NCI-H1436 (cell line): ENCODE measurements at regions not wholly inside any gene's neighbourhood (a gene's known extent, or its start where the extent isn't known, plus 50 kb on each side); places are given as distances from the start of the nearest gene placed in this dataset.

Source experiments
- DNase-seq: peaks from one replicate; lab custom pipeline; 2025; lab: John Stamatoyannopoulos, UW

DNA sequence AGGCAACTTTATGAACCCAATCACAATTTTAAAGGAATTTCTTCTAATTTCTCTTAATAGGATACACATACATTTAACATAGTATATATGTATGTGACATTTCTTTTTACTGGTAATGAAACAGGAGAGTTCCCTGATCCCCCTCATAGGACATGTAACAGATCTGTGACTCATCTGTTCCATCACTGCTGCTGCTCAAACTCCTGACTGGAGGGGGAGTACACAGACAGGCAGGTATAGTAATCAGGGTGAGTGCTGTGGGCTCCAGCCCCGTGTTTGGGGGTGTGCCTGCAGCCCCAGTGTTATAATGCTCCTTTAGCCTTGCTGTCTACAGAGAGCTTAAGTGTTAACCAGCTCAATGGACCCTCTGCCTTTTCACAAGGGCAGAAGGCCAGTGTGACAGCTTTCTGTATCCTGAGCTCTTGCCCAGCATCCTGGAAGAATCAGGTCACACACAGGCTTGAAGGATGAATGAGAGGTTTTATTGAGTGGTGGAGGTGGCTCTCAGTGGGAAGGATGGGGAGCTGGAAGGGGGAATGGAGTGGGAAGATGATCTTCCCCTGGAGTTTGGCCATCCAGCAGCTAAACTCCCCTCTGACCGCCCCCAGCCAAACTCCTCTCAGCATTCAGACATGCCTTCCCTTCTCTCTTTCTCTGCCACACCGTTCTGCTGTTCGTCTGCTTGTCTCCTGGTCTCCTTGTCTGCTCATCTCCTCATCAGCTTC is 161.3 kb downstream of the ZNF608 start:
- DNase-seq: no peak

DNA sequence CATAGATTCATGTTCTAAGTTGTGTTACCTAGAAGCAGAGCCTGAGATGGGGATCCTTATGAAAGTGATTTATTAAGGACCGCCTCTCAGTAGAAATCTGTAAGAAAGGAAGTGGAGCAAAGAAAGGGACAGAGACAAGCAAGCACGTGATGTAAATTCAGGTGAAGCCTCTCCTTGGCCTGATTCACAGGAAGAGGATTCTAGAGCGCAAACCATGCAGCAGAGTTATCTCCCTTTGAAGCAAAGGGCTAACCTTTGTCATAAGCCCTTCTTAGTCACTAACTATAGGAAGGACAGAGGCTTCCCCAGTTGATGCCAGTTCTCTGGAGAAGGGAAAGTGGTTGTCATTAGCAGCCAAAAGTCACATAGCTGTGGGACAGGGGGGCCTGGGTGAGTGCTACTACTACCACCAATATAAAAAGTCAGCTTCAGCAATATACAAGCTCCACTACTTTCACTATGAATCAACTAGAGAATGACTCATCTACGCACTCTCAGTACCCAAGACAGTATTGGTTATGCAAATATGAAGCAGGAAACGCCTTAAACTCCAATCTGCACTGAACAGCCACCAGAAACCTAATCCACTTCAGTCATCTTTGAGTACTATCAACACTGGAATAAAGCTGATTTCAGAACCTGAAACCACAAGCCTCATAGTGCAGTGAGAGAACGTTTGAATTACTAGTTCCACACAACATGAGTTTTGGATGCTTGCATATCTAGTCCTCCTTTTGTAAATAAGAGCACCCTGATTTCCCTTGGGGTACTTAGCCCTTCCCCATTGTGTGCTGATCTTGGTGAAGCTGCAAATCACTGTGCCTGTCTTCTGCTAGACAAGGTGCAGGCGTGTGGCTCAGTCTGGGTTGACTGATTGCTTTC is 162.7 kb downstream of the ZNF608 start:
- no peak for DNase-seq

GRCh38 chr5:124582561-124582840 is 163.9 kb downstream of the ZNF608 start:
- DNase-seq: no peak

- no peak for DNase-seq
Observed at GRCh38 chr5:124581738-124582560, 164.5 kb downstream of the ZNF608 start.

- no peak for DNase-seq
Observed at GRCh38 chr5:124580925-124581737, 165.3 kb downstream of the ZNF608 start.

DNA sequence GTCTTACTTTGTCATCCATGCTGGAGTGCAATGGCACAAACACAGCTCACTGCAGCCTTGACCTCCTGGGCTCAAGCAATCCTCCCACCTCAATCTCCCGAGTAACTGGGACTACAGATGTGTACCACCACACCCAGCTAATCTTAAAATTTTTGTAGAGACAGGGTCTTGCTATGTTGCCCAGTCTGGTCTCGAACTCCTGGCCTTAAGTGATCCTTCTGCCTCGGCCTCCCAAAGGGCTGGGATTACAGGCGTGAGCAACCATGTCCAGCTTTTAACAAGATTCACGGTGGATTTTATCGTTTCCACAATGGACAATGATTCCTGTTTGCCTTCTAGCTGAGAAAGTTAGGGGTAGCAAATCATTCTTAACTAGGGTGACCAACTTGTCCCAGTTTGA is 165.9 kb downstream of the ZNF608 start:
- no peak for DNase-seq

GRCh38 chr5:124576848-124577409 is 169.5 kb downstream of the ZNF608 start:
- no peak for DNase-seq

DNA sequence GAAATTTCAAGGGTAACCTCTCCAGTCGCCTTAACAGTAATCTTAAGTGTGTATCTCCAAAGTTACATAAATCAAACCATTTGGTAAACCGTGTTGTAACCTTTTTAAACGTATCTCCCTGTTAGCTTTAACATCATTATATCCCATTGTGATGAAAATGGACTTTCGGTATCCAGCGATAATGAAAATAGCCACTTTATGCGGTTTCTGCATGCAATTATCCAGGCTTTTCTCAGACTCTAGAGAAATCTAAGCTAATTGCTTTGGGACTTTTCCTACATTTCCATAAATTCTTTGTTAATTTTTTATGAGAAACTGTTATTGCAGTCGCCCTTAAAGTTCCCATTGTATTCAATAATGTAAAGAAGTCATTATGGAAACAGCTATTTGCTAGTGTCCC is 170.7 kb downstream of the ZNF608 start:
- no peak for DNase-seq

GRCh38 chr5:124574521-124575436 is 171.7 kb downstream of the ZNF608 start:
- DNase-seq: no peak

- DNase-seq: no peak
Observed at GRCh38 chr5:124572971-124573370, 173.5 kb downstream of the ZNF608 start.

GRCh38 chr5:124570285-124571035 is 176.0 kb downstream of the ZNF608 start:
- DNase-seq: no peak

DNA sequence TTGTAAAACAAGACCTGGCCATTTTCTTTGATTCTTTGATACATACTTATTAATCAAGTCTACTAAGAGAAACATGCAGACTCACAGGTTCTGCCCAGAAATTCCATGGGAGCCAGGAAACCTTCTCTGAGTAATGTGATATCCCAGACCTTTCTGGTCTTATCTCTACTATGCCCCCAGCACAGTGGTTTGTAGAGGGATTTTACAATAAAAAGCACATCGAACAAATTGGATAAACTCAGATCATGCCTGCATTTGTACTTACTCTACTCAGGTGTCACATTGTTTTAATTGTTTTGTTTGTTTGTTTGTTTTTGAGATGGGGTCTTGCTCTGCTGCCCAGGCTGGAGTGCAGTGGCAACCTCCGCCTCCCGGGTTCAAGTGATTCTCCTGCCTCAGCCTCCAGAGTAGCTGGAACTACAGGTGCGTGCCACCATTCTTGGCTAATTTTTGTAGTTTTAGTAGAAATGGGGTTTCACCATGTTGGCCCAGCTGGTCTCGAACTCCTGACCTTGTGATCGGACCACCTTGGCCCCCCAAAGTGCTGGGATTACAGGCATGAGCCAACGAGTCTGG is 179.5 kb downstream of the ZNF608 start:
- DNase-seq: no peak

DNA sequence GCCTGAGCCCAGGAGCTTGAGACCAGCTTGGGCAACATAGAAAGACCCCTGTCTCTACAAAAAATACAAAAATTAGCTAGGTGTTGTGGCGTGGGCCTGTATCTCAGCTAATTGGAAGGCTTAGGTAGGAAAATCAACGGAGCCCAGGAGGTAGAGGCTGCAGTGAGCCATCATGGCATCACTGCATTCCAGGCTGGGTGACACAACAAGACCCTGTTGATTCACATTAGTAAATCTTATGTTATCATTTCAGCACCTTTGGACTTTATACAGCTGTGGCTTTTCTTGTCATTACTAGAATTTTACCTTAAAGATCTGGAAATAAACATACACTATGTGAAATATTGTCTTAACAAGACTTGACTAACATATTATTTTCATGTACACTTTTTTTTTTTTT is 185.0 kb downstream of the ZNF608 start:
- DNase-seq: no peak

GRCh38 chr5:124560370-124560769 is 186.1 kb downstream of the ZNF608 start:
- no peak for DNase-seq

DNA sequence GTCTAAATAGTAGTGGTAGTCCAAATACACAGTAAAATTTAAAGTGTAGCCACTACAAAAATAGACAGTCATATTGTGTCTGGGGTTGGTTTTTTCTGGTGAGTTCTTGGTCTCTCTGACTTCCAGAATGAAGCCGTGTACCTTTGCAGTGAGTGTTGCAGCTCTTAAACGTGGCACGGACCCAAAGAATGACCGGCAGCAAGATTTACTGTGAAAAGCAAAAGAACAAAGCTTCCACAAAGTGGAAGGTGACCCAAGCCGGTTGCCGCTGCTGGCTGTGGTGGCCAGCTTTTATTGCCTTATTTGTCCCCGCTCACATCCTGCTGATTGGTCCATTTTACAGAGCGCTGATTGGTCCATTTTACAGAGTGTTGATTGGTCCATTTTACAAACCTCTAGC is 188.7 kb downstream of the ZNF608 start:
- DNase-seq: no peak

- DNase-seq: no peak
Observed at GRCh38 chr5:124554746-124555578, 191.5 kb downstream of the ZNF608 start.

DNA sequence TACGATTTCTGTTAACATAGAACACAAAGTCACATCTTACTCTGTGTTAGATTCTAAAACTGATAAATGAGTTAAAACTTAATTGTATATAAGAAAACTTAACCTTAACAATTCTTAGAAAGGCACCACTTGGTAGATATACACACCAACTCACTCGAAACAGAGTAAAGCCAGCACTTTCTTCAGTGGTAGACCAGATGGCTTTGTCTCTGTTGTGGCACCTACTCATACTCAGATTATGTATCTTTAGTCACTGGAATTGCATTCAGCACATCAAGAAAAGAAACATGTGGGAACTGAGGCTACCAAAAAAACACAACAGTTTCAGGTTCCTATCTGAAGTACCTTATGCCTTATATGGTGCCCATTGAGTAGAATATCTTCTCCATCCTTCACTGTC is 192.5 kb downstream of the ZNF608 start:
- no peak for DNase-seq

DNA sequence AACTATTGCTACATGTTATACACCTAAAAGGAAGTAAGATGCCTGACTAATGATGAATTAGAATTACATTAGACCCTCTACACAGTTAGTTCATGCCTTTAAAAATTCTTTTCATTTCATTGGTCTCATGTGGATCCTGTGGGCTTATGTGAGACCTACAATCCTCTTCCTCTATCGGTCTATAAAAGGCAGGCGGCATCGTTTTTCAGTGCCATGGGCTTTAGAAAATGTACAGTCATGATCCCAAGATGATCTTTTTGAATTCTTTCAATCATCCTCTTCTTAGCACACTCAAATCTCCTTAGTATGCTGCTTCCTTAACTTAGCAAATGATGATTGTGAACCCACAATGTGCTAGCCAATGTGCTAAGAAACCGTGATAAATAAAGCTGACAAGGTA is 193.9 kb downstream of the ZNF608 start:
- DNase-seq: no peak

- DNase-seq: no peak
Observed at GRCh38 chr5:124551939-124552279, 194.5 kb downstream of the ZNF608 start.
